GM19328 (cell line): ENCODE measurements at regions not wholly inside any gene's neighbourhood (a gene's known extent, or its start where the extent isn't known, plus 50 kb on each side); places are given as distances from the start of the nearest gene placed in this dataset.
"Not testable (repeated sequence)": the region's sequence is repeated elsewhere in the genome, so short reads cannot be mapped to it uniquely, and the experiment has no call there.

ENCODE experiments used
- ATAC-seq: cut with Tn5 transposase; IDR thresholded peaks from one replicate; pipeline ENCODE4 v1.9.1; 2021; ENCODE audit warnings: mild to moderate bottlenecking, moderate library complexity; ENCODE audit not compliant: unreplicated experiment

- no peak for ATAC-seq
Observed at GRCh38 chr2:437180-437579, 149.3 kb upstream of the ALKAL2 start.

- no peak for ATAC-seq
Observed at GRCh38 chr2:436205-436604, 148.3 kb upstream of the ALKAL2 start.

- ATAC-seq = no peak
Observed at GRCh38 chr2:434625-435024, 146.7 kb upstream of the ALKAL2 start.

- ATAC-seq = no peak
Observed at GRCh38 chr2:433216-433615, 145.3 kb upstream of the ALKAL2 start.

- ATAC-seq = no peak
Observed at GRCh38 chr2:430291-431040, 142.6 kb upstream of the ALKAL2 start.

GRCh38 chr2:429575-430254, 141.8 kb upstream of the ALKAL2 start:
- ATAC-seq = no peak

GRCh38 chr2:429142-429541, 141.3 kb upstream of the ALKAL2 start:
- no peak for ATAC-seq

- ATAC-seq = no peak
Observed at GRCh38 chr2:428591-428990, 140.7 kb upstream of the ALKAL2 start.

GRCh38 chr2:426696-427095, 138.8 kb upstream of the ALKAL2 start:
- ATAC-seq = not testable (repeated sequence)

- ATAC-seq = no peak
Observed at GRCh38 chr2:425947-426346, 138.1 kb upstream of the ALKAL2 start.

GRCh38 chr2:425243-425642, 137.4 kb upstream of the ALKAL2 start:
- no peak for ATAC-seq

GRCh38 chr2:424306-425171, 136.6 kb upstream of the ALKAL2 start:
- no peak for ATAC-seq

- ATAC-seq = no peak
Observed at GRCh38 chr2:423479-423878, 135.6 kb upstream of the ALKAL2 start.

GRCh38 chr2:422676-423435, 135.0 kb upstream of the ALKAL2 start:
- ATAC-seq = no peak

- no peak for ATAC-seq
Observed at GRCh38 chr2:421406-421805, 133.5 kb upstream of the ALKAL2 start.

- no peak for ATAC-seq
Observed at GRCh38 chr2:419687-420317, 131.9 kb upstream of the ALKAL2 start.

- ATAC-seq = no peak
Observed at GRCh38 chr2:417662-418061, 129.8 kb upstream of the ALKAL2 start.

GRCh38 chr2:417006-417405, 129.1 kb upstream of the ALKAL2 start:
- ATAC-seq = no peak

GRCh38 chr2:415986-416610, 128.2 kb upstream of the ALKAL2 start:
- no peak for ATAC-seq

GRCh38 chr2:409523-409922, 121.6 kb upstream of the ALKAL2 start:
- ATAC-seq = no peak
